Testis (tissue), 2 donors: ENCODE measurements at regions not wholly inside any gene's neighbourhood (a gene's known extent, or its start where the extent isn't known, plus 50 kb on each side); places are given as distances from the start of the nearest gene placed in this dataset.

Experiments used
- POLR2A ChIP-seq: fragments of 450-650 bp; IDR thresholded peaks from one replicate; pipeline ENCODE4 v1.6.1; 2017; ENCODE audit warnings: antibody characterized with exemption, mild to moderate bottlenecking, moderate library complexity
- TF ChIP-seq, protein P1 (sequence below), 3 experiments: fragments of 450-650 bp in 2 of 3; fragments of 200-600 bp in 1 of 3; sonication (generic) in 1 of 3; IDR thresholded peaks; one replicate each; pipeline ENCODE4 v1.5.1; 2016 to 2019; ENCODE audit warnings: antibody characterized with exemption in 3 of 3, mild to moderate bottlenecking in 2 of 3, moderate library complexity in 1 of 3

DNA sequence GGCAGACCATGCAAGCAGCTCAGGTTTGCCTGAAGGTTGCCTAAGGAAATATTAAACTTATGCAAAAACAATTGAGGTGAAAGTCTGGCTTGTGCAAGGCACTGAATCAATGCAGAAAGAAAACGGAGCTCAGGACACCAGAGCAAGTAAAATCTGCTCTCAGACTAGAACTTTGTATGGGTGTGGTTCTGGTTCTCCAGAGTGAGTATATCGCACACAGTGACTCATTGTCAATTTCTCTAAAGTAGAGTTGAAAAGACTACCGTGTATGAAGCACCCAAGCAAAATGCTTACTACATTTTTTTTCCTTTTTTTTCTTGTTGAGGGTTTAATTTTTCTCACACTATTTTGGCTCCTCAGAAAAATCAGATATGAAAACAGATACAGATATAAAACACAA lies 650.3 kb upstream of the CDH10 start:
- TF ChIP-seq, protein P1, sequence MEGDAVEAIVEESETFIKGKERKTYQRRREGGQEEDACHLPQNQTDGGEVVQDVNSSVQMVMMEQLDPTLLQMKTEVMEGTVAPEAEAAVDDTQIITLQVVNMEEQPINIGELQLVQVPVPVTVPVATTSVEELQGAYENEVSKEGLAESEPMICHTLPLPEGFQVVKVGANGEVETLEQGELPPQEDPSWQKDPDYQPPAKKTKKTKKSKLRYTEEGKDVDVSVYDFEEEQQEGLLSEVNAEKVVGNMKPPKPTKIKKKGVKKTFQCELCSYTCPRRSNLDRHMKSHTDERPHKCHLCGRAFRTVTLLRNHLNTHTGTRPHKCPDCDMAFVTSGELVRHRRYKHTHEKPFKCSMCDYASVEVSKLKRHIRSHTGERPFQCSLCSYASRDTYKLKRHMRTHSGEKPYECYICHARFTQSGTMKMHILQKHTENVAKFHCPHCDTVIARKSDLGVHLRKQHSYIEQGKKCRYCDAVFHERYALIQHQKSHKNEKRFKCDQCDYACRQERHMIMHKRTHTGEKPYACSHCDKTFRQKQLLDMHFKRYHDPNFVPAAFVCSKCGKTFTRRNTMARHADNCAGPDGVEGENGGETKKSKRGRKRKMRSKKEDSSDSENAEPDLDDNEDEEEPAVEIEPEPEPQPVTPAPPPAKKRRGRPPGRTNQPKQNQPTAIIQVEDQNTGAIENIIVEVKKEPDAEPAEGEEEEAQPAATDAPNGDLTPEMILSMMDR (IDR thresholded peaks at IDR 0.05): no peak
- TF ChIP-seq POLR2A: no peak
